Activated CD8-positive, alpha-beta memory T cell treated with anti-CD3 and anti-CD28 coated beads, Interleukin-2, amount 50 U/mL, for 4 hours (primary cell): ENCODE measurements at regions not wholly inside any gene's neighbourhood (a gene's known extent, or its start where the extent isn't known, plus 50 kb on each side); places are given as distances from the start of the nearest gene placed in this dataset.
"Not testable (repeated sequence)": the region's sequence is repeated elsewhere in the genome, so short reads cannot be mapped to it uniquely, and the experiment has no call there.

Experiments used
- DNase-seq: peaks from one replicate; pipeline ENCODE4 v3.0.0-alpha.2; 2020

DNA sequence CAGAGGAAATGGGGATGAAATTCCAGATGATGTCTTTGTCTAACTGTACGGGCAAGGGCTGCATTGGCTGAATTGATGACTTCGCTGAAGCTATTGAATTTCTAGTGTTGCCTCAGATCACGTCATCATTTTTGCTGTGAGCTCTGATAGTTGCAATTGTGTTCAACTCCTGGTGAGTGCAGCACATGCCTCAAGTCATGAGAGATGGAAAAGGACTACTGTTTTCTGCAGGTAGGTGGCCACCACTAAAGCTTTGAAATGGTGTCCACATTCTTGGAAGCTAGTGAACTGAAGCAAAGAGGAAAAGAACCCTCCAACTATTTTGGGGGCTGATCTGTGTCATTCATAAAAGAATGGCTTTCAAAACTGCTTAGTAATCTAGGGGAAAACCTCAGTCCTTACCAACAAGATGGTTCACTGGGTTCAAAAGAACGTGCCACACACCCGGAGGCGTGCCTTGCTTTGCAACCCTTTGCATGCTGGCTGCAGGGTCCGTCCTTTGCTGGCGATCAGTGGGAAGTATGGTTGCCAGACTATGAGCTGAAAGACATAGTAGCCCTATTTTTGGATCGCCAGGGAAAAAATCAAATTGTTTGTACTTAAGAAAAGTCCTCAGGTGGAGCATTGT, 88.1 kb upstream of the STOX2 start:
- no peak for DNase-seq

DNA sequence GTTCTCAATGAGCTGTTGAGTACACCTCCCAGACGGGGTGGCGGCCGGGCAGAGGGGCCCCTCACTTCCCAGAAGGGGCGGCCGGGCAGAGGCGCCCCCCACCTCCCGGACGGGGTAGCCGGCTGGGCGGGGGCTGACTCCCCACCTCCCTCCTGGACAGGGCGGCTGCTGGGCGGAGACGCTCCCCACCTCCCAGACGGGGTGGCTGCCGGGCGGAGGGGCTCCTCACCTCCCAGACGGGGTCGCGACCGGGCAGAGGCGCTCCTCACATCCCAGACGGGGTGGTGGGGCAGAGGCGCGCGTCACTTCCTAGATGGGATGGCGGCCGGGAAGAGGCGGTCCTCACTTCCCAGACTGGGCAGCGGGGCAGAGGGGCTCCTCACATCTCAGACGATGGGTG, 86.5 kb upstream of the STOX2 start:
- not testable (repeated sequence) for DNase-seq

DNA sequence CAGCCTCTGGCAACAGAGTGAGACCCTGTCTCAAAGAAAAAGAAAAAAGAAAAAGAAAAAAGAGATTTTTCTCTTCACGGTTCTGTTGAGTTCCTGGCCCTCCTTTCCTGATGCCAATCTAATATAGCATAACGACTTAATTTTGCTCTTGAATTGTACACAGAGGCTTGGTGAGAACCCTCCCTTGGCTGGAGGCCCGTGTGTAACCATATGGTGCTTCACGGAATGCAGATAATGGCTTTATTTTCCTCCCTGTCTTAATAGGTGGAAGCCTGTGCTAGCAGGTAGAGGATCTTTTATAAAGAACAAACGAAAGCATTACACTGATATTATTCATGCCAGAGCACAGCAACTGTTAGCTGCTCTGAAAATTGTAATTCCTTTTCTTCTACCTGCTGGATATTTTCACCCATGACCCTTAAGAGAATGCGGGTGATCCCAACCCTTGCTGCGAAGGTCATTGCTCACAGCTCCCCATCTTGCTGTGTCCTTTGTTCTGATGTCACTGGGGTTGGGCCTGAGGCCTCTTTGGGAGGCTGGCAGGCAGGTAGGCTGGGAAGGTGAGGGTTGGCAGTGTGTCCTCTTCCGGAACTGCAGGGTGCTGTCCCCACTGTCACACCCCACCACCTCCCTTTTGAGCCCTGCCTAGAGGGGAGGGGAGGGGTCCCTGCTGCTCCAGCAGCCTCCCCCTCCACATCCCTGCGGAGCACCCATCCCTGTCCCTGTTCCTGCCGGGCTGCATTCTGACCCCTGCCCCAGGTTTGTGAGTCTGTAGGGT, 83.8 kb upstream of the STOX2 start:
- DNase-seq = no peak

DNA sequence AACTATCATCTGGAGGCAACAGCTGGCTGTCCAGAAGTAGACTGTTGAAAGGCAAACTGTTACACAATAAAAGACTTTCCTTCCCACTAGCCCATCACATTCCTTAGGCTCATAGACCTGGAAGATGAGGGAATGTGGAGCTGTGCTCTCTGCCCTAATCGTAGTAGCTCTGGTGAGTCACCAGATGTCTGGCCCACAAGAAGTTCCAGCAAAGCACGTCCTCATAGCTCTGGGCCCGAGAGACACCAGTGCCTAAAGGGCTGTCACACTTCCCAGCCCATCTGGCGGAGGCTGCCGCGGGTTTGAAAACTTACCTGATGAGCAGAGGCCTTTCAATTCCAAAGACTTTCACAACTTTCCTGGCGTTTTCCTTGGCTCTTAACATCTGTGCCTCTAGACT, 81.7 kb upstream of the STOX2 start:
- no peak for DNase-seq

DNA sequence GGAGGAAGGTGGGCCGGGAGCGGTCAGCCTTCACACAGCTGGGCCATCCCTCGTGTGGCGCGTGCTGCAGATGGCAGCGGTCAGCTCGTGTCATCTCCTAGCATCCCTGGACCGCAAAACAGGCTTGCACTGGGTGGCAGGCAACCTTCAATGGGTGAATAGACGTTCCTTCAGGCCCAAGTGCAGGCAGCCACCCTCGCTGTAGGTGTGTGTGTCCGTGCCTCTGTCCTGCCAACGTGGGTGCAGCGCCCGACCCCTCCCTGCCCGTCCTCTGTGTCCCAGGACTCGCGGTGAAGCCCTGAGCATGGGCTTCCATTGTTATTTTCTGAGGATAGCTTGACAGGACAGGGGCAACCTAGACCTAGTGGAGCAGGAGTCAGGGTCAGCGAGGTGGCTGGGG, 79.8 kb upstream of the STOX2 start:
- no peak for DNase-seq

DNA sequence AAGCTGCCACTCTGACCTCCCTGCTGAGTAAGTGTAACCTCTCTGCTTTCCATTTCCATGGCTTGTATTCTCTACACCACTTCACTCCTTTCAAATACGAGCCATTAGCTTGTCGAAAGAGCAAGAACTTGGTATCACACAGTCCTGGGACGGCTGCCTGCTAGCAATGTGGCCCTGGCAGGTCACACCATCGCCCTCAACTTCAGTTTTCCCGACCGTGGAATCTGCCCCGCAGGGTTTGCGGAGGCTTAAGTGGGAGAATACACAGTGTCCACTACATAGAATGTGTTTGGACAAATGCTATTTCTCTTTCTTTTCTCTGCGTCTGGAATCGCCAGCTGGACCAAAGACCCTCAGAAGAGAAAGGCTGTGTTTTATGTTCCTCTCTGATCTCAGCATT, 78.6 kb upstream of the STOX2 start:
- DNase-seq = no peak

DNA sequence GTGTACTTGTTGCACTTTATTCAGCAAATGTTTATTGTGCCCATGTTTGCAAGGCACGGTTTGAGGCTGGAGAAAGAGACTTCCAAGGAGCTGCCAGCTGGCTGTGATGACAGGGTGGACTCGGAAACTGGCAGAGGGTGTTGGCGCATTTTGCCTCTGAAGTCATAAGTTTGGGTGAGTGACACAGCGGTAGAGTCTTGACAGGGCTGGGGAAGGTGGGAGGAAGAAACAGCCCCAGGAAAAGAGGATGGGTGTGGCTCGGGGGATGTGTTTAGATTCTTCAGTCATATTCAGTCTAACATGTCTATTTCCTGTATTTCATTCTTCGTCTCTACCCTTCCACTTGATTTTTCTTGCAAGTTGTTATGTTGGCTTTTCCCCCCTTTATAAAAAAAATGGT, 77.0 kb upstream of the STOX2 start:
- DNase-seq = no peak

DNA sequence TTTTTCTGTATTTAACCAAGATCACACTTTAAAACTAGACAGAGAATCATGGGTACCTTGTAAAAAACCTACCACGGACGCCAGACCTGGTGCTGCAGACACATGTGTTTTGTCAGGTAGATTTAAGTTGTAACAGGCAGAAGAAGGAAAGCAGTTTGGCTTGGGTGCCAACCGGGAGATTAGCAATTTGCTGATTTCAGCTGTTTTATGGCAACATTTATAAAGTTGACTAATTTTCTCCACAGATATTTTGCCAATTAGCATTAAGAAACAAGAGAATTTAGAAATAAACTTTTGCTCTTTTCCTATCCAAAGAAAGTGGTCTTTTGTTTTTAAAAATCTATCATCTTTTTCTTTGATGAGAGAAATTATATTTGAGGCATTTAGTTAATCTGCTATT, 76.3 kb upstream of the STOX2 start:
- no peak for DNase-seq

DNA sequence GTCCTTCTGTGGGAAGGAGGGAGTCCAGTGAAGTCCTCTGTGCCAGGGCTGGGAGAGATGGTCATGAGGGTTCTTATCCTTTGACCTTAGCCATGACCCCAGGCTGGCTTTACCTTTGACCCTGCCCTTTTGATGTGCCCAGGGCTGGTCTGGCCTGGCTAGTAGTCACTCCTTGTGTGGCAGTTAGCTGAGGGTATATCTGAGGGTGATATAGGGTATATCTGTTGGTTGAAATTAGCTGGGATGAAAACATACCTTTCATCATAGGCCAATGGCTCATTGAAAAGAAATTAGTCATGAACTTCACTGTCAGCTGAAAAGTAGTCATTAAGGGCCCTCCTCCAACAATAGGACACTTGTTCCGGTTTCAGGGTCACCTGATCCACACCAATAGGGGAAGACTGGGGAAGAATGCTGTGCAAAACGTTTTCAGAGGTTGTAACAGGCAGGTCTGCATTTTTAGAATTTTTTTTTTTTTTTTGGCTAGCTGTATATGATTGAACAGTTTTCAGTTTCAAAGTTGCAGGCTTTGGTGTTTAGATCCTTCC, 74.6 kb upstream of the STOX2 start:
- no peak for DNase-seq

DNA sequence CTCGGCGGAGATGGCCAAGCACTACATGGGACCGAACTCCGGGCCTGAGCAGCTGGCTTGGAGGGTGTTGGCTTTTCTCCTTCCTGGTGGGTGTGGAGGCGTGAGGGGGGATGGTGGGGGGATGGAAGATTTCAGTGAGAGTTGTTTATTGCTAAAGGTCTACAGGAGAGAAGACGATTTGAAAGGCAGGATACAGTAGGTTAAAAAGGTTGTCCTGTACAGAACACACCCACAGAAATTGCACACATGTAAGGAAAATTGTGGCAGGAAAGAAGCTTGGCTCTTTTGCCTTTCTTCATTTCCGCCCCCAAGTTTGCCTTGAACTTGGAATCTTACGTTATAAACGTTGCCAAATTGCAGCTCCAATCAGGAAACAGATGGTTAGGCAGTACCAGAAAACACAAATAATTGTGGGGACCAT, 74.1 kb upstream of the STOX2 start:
- DNase-seq = no peak

DNA sequence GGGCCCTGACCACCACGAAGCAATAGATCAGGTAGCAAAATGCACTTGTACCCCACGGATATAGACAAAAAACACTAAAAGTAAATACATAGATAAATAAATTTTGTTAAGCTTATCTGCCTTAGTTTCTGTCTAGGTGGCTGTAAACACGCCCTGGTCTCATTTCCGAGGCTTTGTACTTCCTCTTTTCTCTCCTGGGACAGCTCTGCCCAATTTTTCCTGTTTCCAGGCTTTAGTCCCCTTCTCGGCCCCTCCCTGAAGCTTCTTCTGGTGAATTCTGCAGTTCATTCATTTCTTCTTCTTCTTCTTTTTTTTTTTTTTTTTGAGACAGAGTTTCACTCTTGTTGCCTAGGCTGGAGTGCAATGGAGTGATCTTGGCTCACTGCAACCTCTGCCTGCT, 73.4 kb upstream of the STOX2 start:
- no peak for DNase-seq

DNA sequence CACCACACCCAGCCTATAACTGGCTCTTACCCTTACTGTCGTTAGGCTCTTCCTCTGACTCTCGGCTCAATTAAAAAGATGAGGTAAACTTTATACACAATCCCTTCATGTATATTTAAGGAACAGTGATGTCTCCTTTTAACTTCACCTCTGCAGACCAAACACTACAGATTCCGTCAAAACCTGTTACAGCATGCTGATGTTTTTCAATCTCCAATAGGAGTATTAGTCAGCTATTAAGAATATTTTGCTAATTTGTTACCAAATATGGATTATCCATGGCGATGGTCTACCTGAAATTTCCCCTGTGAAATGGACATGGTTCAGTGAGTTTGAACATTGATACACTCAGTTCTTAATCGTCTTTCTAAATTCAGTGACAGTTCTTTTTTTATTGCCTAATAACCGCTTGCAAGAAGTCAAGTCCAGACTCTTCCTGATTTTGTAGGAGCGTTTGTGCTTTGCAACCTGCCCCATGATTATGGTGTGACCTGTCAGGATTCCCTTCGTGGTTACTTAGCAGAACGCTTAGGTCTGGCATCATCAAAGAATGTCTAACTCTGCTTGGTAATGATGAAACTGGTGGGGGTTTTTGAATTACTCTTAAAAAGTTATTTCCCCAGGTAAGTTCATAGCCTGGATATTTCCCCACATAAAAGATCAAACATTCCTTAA, 72.2 kb upstream of the STOX2 start:
- DNase-seq = no peak

DNA sequence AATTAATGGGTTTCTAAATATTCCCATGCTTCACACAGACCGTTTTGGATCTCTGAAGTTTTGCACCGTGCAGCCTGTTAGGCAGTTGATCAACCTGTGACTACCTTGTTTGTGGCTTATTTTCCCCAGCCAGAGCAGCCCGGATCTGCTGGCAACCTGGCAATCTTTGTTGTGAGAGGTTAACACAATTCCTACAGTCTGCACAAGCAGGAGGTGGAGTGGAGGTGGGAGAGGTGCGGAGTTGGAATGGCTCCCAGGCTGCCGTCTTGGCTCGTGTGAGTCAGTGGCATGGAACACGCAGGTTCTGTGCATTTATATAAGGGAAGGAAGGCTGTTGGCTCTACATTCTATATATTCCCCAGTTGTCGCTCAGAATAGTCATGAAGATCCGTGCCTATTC, 70.9 kb upstream of the STOX2 start:
- DNase-seq = no peak

DNA sequence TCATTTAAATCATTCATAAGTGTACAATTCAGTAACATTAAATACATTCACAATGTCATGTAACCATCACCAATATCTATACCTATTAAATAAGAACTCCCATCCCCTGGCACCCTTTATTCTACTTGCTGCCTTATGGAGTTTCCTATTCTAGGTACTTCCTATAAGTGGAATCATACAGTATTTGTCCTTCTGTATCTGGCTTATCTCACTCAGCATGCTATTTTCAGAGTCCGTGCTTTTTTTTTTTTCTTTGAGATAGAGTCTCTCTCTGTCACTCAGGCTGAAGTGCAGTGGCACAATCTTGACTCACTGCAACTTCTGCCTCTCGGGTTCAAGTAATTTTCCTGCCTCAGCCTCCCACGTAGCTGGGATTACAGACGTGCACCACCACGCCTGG, 67.9 kb upstream of the STOX2 start:
- DNase-seq = no peak

DNA sequence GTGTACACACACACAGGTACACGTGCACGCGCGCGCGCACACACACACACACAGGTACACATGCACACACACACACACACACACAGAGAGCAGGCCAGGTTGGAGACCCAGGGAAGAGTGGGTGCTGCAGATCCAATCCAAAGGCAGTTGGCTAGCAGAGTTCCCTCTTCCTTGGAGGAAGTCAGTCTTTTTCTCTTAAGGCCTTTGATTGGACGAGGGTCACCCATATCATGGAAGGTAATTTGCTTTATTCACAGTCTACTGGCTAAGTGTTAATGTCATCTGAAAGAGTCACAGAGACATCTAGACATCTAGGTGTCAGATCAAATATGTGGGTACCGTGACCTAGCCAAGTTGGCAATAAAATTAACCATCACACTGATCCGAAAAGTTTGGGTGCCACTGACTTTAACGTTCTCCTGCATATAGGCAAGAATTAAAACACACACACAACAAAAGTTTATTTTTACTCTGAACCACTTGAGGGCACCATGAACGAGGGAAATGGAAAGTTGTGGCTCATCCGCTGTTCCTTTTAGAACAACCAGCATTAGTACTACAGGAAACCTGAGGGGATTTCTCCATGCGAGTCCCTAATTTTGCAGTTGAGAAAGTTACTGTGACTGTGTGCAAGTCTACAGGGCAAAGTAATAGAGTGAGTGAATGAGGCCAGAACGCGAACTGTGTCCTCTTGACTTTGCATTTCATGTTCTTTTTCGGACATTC, 66.0 kb upstream of the STOX2 start:
- DNase-seq = no peak

DNA sequence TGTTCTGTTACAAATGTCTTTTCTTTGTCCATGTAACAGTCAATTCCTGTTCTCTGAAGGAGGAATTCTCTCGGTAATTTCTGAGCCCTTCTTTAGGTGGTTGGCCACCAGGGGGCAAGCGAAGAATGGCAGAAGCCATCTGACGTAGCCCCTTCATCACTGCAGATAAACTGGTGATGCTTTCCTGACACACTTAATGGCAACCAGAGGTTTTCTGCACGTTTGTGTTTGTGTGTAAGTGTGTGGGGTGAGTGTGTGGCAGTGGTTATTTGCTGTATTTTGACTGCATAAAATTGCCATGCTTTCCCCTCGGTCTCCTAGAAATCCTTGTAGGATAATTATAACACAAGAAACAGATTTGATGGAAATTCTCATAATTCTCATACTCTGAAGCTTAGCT, 64.8 kb upstream of the STOX2 start:
- DNase-seq = peak; percentile 63

DNA sequence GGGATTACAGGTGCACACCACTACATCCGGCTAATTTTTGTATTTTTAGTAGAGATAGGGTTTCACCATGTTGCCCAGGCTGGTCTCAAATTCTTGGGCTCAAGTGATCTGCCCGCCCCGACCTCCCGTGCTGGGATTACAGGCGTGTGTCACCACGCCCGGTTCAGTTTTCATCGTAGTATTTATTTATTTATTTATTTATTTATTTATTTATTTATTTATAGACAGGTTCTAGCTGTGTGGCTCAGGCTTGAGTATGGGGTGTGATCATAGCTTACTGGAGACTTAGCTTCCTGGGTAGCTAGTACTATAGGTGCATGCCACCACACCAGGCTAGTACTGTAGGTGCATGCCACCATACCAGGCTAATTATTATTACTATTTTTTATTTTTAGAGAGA, 64.1 kb upstream of the STOX2 start:
- no peak for DNase-seq

DNA sequence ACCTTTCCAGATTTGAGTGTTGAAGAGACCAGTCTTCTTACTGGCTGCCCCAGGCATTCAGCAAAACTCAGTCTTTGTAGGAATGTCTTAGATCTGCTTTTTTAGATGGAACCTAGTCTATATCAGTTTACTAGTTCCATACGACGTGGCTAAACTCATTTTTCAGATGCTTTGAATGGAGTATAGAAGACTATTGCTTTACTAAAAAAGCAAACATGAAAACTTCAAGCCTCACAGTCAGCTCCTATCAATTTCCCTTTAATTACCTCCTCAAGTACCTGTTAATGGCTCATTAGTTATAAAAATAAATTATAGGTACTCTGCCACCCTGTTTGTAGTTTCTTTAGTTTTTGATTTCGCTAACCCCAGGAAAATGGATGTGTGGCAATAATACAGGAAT, 63.0 kb upstream of the STOX2 start:
- no peak for DNase-seq

DNA sequence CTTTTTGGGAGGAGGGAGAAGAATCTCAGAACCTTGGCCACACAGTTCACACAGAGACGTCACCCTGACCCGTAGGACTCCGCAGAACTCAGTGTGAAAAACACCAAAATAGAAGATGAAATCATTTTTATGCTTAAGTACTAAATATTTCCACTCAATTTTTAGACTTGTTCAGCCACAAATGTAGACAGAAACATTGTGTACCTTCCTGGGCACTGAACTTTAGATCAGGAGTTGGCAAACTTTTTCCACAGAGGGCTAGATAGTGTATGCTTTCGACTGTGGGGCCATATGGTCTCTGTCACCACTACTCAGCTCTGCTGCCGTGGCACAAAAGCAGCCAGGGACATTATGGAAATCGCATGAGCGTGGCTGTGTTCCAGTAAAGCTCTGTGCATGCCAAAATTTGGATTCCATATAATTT, 61.8 kb upstream of the STOX2 start:
- no peak for DNase-seq

DNA sequence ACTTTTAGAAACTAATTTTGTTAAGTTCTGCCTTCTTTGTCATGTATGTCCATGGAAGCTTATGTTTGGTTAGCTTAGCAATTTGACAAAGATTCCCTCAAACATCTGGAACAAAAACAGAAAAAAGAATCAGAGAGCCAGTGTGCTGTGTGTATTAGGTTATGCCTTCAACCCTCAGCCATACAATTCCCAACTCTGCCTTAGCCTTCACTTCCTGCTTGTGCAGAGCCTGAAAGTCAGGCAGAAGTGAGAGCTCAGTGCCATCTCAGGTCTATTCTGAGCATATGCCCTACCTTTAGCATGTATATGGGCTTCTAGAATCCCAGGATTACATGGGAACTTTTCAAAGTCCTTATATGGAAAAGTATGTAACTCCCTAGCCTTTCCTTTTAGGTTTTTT, 58.2 kb upstream of the STOX2 start:
- no peak for DNase-seq

DNA sequence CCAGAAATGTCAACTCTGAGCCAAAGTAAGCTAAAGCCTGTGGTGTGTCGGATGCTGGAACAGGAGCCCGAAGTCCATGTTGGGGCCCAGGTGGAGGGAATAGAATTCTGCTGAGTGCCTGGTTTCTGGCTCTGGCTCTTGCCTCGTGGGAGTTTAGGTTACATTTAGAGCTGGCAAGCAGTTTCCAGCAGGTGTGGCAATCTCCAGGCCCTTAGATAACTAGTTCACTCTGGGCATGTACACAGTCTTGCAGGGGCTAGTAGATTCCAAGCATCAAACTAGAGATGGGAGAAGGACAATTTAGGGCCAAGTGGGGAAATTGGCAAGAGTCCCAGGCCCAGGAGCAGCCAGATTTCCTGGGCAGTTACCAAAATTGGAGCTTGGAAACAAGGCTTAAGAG, 56.3 kb upstream of the STOX2 start:
- DNase-seq = no peak

DNA sequence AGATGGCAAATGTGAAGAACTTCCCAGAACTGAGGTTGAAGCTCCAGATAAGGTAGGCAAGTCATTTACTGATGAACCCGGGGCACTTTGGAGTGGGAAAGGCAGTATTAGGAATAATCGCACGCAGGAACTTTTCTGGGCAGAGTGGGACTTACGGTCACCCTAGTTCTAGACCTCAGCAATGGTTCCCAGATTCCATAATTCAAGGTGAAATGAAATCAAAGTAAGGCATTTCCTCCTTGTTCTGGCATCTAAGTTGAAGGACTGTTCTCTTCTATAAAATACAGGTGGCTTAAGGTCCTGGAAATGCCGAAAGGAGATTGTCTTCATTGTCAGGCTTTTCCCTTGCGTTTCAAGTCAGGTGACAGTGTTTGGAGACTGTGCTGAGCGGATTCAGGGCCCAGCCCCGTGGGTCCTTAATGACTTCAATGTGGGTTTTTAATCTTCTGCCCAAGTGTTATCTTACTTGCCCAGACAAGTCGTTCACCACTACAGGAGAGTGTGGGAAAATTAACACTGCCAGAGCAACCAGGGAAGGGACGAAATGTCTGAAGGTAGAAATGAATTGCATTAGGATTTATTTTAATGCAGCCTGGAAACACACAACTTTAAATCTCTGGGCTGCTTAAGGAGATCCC, 52.1 kb upstream of the STOX2 start:
- DNase-seq = no peak

DNA sequence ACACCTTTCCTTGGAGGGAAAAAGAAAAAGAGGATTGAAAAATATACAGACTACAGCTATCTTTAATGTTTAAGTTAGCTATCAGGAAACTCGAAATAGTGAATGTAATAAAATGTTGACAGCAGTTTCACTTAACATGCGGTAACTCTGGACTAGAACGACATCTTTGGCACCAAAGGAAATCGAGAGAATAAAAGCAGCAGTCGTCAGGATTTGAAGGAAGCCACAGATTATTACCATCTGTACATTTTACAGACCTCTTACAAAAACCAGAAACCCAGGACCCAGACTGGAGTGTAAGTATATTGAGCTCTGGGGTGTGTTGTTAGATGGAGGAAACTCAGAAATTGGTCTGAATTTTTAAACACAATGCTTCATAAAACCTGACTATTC, 51.6 kb upstream of the STOX2 start:
- DNase-seq = no peak
